T-helper 1 cell treated with Interleukin-12 subunit alpha and Interleukin-12 subunit beta and Interleukin-4 antibody, amounts not matched to agents 30 μg/mL and 1 μg/mL, for 36 hours (primary cell): ENCODE measurements at regions not wholly inside any gene's neighbourhood (a gene's known extent, or its start where the extent isn't known, plus 50 kb on each side); places are given as distances from the start of the nearest gene placed in this dataset.

Source experiments
- H3K27ac Mint-ChIP-seq: one replicate; pipeline ENCODE4 v1.8.0; 2021; ENCODE audit warnings: mild to moderate bottlenecking, mixed read lengths
- H3K27me3 Mint-ChIP-seq: one replicate; pipeline ENCODE4 v1.8.0; 2021; ENCODE audit warnings: low read depth, mixed read lengths
- H3K36me3 Mint-ChIP-seq: one replicate; pipeline ENCODE4 v1.8.0; 2021; ENCODE audit warnings: low read depth, mixed read lengths
- H3K4me1 Mint-ChIP-seq: one replicate; pipeline ENCODE4 v1.8.0; 2021; ENCODE audit warnings: low read depth, mixed read lengths
- H3K4me3 Mint-ChIP-seq: one replicate; pipeline ENCODE4 v1.8.0; 2021; ENCODE audit warnings: mild to moderate bottlenecking, moderate library complexity, mixed read lengths
- H3K9me3 Mint-ChIP-seq: one replicate; pipeline ENCODE4 v1.8.0; 2021; ENCODE audit warnings: mixed read lengths

DNA sequence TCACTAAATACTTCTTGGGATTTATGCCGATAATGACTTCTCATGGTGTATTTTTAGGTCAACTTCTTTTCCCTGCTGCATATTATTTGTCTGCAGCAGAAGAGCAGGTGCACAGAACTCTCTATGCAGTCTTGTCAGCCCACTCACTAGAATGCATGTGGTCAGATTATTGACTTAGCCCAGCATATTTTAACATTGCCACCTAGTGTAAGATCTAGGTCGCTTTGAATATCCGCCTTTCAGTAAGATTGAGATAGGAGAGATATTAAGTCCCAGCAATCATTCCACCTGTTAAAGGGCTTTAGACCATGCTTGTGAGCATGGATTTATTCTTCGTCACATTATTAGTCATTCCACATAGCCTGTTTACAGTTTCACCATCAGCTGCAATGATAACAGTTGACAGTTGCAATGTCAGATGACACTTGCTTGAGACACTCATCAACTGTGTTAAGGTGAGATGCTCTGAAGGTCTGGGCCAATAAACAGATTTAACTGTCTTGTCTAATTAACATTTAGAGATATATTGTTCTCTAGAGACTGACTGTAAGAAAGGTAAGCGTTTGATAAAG lies 491.7 kb downstream of the ARL4A start:
- Mint-ChIP-seq H3K27me3 (no peaks in the 10 kb centered on the region), H3K27ac (no peak overlapping the region), H3K36me3 (no peaks in the 10 kb centered on the region), H3K4me3 (no peak overlapping the region), H3K4me1 (no peaks in the 10 kb centered on the region), H3K9me3 (no peaks in the 10 kb centered on the region)

GRCh38 chr7:13179775-13180523 lies 492.5 kb downstream of the ARL4A start:
- Mint-ChIP-seq H3K4me3 (no peak overlapping the region), H3K4me1 (no peaks in the 10 kb centered on the region), H3K27ac (no peak overlapping the region), H3K9me3 (no peaks in the 10 kb centered on the region), H3K27me3 (no peaks in the 10 kb centered on the region), H3K36me3 (no peaks in the 10 kb centered on the region)

- no peaks in the 10 kb centered on the region for H3K4me1 Mint-ChIP-seq
Observed at GRCh38 chr7:13181216-13181615, 493.8 kb downstream of the ARL4A start.

DNA sequence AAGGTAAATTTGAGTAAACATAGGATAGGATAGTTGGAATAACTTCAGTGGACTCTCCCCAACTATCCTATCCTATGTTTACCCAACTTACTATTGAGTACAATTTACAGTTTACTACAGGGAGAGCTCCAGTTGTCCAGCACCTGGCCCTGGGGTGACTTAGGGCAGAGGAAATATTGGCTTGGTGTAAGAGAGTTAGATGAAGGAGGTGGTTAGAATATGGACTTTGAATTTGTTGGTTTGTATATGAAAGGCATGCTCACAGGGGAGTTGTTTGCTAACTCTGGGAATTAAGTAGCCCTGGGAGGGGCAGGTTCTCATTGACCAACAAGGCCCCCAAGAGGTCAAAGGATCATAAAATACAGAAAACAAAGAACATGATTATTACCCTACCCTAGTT lies 497.7 kb downstream of the ARL4A start:
- no peaks in the 10 kb centered on the region for H3K4me1 Mint-ChIP-seq
- H3K27me3 Mint-ChIP-seq = no peaks in the 10 kb centered on the region
- H3K36me3 Mint-ChIP-seq = no peaks in the 10 kb centered on the region

More at GRCh38 chr7:13181216-13181615, 493.8 kb downstream of the ARL4A start:
- Mint-ChIP-seq H3K27me3 (no peaks in the 10 kb centered on the region), H3K36me3 (no peaks in the 10 kb centered on the region), H3K27ac (no peak overlapping the region), H3K9me3 (no peaks in the 10 kb centered on the region), H3K4me3 (no peak overlapping the region)

DNA sequence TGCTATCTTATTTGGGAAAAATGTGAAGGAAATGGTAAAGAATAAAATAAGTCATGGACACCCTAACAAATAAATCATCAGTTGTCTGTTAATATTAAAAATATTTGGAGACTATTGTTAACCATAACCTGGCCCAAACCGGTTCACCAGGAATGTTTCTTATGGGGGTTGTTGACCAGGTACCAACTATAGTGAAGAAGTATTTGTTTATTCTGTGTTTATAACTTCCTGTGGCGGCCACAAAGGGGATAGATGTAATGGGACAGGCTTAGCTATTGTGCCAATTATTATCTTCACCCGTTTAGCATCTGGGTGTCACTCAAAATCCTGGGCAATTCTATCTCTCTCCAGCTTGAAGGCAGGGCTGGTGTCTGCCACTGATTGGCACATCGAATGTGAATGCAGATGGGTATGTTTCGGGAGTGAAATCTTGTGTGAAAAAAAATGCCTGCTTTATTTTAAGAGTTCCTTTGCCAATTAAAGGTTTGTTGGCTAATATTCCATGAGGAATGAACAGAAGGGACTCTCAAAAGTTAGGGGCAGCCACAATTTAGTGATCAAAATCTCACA lies 500.9 kb downstream of the ARL4A start:
- no peaks in the 10 kb centered on the region for H3K36me3 Mint-ChIP-seq
- H3K27ac Mint-ChIP-seq = no peak overlapping the region
- no peak overlapping the region for H3K4me3 Mint-ChIP-seq
- H3K27me3 Mint-ChIP-seq = no peaks in the 10 kb centered on the region
- H3K9me3 Mint-ChIP-seq = no peaks in the 10 kb centered on the region
- no peaks in the 10 kb centered on the region for H3K4me1 Mint-ChIP-seq

More for the DNA sequence above, 497.7 kb downstream of the ARL4A start:
- Mint-ChIP-seq H3K27ac (no peak overlapping the region), H3K4me3 (no peak overlapping the region), H3K9me3 (no peaks in the 10 kb centered on the region)

- Mint-ChIP-seq H3K4me3 (no peak overlapping the region), H3K27ac (no peak overlapping the region), H3K9me3 (no peaks in the 10 kb centered on the region), H3K4me1 (no peaks in the 10 kb centered on the region), H3K36me3 (no peaks in the 10 kb centered on the region), H3K27me3 (no peaks in the 10 kb centered on the region)
Observed at GRCh38 chr7:13188922-13189321, 501.5 kb downstream of the ARL4A start.

GRCh38 chr7:13189668-13190067 lies 502.2 kb downstream of the ARL4A start:
- Mint-ChIP-seq H3K27me3 (no peaks in the 10 kb centered on the region), H3K36me3 (no peaks in the 10 kb centered on the region), H3K4me1 (no peaks in the 10 kb centered on the region), H3K27ac (no peak overlapping the region), H3K4me3 (no peak overlapping the region), H3K9me3 (no peaks in the 10 kb centered on the region)

GRCh38 chr7:13197501-13197900 lies 510.1 kb downstream of the ARL4A start:
- Mint-ChIP-seq H3K9me3 (no peaks in the 10 kb centered on the region), H3K36me3 (no peaks in the 10 kb centered on the region), H3K27ac (no peak overlapping the region), H3K4me3 (no peak overlapping the region), H3K4me1 (no peaks in the 10 kb centered on the region), H3K27me3 (no peaks in the 10 kb centered on the region)

DNA sequence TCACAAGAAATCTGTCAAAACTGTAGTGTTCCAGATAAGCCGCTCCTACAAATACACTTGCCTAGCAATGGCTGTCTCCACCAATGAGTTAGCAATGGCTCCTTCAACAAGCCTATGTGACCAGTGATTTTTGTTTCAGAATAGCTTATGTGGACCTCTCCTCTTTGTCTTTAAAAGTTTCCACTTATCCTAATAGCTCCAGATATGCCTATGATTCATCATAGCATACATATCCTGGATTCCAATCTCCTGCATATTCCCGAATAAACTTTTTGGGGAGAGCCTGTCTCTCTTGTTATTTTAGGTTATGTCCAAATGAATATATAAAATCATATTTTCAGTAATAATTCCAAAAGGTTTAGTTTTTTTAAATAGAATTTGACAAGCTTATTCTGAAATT lies 510.6 kb downstream of the ARL4A start:
- Mint-ChIP-seq H3K4me1 (no peaks in the 10 kb centered on the region), H3K4me3 (no peak overlapping the region), H3K27me3 (no peaks in the 10 kb centered on the region), H3K9me3 (no peaks in the 10 kb centered on the region), H3K27ac (no peak overlapping the region), H3K36me3 (no peaks in the 10 kb centered on the region)

GRCh38 chr7:13198727-13199126 lies 511.3 kb downstream of the ARL4A start:
- H3K27ac Mint-ChIP-seq = no peak overlapping the region
- H3K4me1 Mint-ChIP-seq = no peaks in the 10 kb centered on the region
- H3K27me3 Mint-ChIP-seq = no peaks in the 10 kb centered on the region
- H3K4me3 Mint-ChIP-seq = no peak overlapping the region
- no peaks in the 10 kb centered on the region for H3K9me3 Mint-ChIP-seq
- no peaks in the 10 kb centered on the region for H3K36me3 Mint-ChIP-seq

- Mint-ChIP-seq H3K27ac (no peak overlapping the region), H3K4me3 (no peak overlapping the region), H3K27me3 (no peaks in the 10 kb centered on the region), H3K36me3 (no peaks in the 10 kb centered on the region), H3K4me1 (no peaks in the 10 kb centered on the region), H3K9me3 (no peaks in the 10 kb centered on the region)
Observed at GRCh38 chr7:13201628-13202027, 514.2 kb downstream of the ARL4A start.

GRCh38 chr7:13217768-13218167 lies 530.3 kb downstream of the ARL4A start:
- Mint-ChIP-seq H3K36me3 (no peaks in the 10 kb centered on the region), H3K27ac (no peak overlapping the region), H3K27me3 (no peaks in the 10 kb centered on the region), H3K9me3 (no peaks in the 10 kb centered on the region), H3K4me1 (no peaks in the 10 kb centered on the region), H3K4me3 (no peak overlapping the region)

- no peak overlapping the region for H3K4me3 Mint-ChIP-seq
- no peaks in the 10 kb centered on the region for H3K4me1 Mint-ChIP-seq
- H3K9me3 Mint-ChIP-seq = no peaks in the 10 kb centered on the region
- no peaks in the 10 kb centered on the region for H3K27me3 Mint-ChIP-seq
- H3K27ac Mint-ChIP-seq = no peak overlapping the region
- H3K36me3 Mint-ChIP-seq = no peaks in the 10 kb centered on the region
Observed at GRCh38 chr7:13225068-13225467, 537.6 kb downstream of the ARL4A start.

GRCh38 chr7:13226385-13226784 lies 539.0 kb downstream of the ARL4A start:
- Mint-ChIP-seq H3K4me3 (no peak overlapping the region), H3K4me1 (no peaks in the 10 kb centered on the region), H3K27me3 (no peaks in the 10 kb centered on the region), H3K27ac (no peak overlapping the region), H3K36me3 (no peaks in the 10 kb centered on the region), H3K9me3 (no peaks in the 10 kb centered on the region)

DNA sequence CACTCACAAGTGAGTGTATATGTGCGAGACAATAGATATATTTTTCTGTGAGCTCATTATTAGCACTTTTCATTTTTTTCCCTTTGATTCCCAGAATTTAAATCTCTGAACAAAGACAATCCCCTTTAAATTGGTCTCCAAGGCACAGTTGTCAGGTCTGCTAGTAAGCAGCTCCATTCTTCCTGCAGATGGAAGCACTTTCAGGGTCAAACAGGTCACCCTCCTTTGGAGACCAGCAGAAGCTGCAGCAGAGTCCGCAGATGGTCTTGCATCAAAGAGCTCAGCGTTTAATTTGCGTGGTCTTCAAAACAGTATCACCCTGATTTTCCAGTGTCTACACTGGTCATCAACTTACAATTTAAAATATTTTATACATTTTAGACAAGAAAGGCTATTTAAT lies 543.8 kb downstream of the ARL4A start:
- no peaks in the 10 kb centered on the region for H3K36me3 Mint-ChIP-seq
- no peak overlapping the region for H3K4me3 Mint-ChIP-seq
- H3K9me3 Mint-ChIP-seq = no peaks in the 10 kb centered on the region
- H3K27ac Mint-ChIP-seq = no peak overlapping the region
- no peaks in the 10 kb centered on the region for H3K4me1 Mint-ChIP-seq
- no peaks in the 10 kb centered on the region for H3K27me3 Mint-ChIP-seq
